NCI-H2227 treated with DMSO at 0.1 percent for 48 hours (cell line): ENCODE measurements at regions not wholly inside any gene's neighbourhood (a gene's known extent, or its start where the extent isn't known, plus 50 kb on each side); places are given as distances from the start of the nearest gene placed in this dataset.
"Not testable (repeated sequence)": the region's sequence is repeated elsewhere in the genome, so short reads cannot be mapped to it uniquely, and the experiment has no call there.

Experiments
- DNase-seq: peaks from one replicate; lab custom pipeline; 2025; lab: John Stamatoyannopoulos, UW

DNA sequence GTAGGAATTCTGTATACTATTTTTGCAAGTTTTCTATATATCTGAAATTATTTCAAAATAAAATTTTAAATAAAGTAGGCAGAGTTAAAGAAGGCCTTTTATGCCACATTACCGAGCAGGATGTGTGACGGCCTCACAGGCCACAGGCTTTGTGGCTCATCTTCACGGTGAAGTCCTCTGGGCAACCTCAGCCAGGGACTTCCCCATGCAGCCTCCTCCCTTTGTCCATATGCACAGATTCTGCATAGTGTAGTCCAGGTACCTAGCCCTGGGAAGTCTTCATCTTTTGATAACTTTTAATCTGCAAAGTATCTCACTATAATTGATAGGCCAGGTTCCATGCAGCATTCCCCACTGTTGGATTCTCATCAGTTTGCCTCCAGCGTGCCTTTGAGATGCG, 62.8 kb downstream of the ARHGAP11B start:
- not testable (repeated sequence) for DNase-seq

DNA sequence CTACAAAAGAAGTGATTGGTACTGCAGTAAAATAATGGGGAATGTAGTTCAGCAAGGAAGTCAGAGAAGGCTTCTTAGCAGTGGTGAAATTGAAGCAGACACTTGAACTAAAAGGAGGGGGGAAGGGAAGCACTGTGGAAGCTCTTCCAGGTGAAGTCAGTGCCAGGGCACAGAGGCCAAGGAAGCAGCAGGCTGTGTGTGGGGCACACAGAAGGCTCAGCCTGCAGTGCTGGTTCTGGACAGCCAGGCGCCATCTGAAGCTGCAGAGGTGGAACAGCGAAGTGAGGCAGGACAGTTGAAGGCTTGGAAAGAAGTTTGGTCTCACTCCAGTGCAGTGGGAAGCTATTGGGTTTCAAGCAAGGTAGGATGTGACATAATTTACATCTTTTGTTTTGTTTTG, 64.2 kb downstream of the ARHGAP11B start:
- DNase-seq: not testable (repeated sequence)

DNA sequence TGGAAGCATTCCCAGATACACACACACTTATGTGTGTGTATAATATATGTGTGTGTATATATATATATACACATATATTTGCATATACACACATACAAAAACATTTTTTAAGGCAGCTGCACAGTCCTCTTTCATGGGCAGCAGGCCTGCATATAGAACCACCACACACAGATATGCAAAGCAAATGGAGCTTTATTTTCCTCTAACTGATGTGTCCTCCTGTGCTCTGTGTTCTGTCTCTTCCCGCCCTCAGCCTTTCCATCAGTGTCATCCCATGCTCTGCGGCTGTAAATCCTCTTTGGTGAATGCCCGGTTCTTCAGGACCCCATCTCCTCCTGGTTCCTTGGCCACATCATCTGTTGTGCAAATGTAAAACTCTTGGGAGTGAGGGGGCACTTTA, 69.9 kb downstream of the ARHGAP11B start:
- not testable (repeated sequence) for DNase-seq

DNA sequence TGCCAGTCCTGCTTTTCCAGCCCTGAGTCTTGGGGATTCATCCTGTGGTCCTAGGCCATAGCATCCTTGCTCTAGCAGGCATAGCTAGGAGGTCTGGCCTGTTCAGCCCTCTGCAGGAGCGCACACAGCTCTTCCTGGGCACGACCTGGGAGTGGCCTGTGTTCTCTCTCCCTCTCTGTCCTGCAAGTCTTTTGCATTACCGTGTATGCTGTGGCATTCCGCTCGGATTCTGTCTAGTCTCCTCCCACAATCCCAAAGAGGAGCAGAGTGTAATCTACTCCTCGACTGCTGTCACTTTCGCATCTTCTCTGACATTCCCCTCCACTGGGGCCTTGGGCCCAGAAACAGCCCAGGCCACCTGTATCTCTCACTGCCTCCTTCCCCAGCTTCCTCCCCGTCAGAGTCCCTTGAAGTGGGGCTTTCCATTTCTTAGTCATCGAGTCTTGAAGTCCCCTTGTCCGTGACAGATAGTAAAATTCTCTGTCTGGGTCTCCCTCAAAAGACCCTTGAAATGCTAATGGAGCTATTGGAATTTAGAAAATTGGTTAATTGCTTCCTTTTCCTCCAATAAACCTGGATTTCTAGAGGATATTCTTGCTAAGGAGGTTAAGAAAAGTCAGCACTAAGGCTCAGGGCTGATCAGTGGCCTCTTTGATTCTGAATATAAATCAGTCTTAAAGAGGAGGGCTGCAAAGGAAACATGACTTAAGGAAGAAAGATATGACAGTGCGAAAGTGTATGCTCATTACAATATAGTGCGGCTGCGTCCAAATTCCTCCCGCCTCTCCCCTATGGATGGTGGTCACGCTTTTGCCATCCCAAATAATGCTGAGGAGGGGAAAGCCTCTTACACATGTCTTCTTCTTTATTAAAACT, 70.7 kb downstream of the ARHGAP11B start:
- not testable (repeated sequence) for DNase-seq

DNA sequence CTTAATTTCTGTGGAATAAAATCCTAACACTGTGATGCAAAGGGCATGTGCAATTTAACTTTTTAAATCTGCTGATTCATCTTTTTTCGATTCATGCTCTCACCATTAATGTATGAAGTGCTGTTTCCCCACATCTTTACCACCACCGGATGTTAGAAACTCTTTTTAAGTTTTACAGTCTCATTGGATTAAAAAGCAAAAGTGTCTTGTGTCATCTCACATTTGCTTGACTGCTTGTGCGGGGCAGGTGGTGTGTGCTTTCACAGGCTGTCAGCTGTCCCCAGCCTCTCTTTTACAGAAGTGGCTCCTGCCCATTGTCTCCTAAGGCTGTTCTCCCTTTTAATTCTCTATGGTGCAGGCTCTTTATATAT, 71.4 kb downstream of the ARHGAP11B start:
- not testable (repeated sequence) for DNase-seq

DNA sequence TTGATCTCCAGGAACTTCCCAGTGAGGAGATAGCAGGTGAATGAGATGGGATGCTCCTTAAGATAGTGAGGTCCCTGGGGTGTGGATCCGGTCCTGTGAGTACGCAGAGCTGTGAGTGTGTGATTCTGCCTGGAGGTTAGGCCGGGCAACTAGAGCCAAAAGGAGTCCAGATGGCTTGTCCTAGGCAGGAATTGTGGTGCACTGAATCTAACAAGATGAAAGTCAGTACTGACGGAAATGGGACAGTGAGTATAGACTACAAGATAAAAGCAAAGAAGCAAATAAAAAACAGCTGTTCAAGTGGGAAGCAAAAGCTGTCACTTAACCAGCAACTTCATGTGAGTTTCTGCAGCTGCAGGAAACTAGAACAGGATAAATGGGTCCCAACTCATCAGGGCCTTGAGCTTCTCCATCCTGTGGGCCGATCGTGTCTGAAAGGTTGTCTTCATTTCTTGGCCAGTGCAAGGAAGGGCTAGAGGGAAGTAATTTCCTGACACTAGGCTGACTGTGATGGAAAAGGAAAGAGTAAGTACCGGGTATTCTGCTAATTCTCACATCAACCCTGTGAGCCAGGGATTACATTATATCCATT, 74.2 kb downstream of the ARHGAP11B start:
- not testable (repeated sequence) for DNase-seq

DNA sequence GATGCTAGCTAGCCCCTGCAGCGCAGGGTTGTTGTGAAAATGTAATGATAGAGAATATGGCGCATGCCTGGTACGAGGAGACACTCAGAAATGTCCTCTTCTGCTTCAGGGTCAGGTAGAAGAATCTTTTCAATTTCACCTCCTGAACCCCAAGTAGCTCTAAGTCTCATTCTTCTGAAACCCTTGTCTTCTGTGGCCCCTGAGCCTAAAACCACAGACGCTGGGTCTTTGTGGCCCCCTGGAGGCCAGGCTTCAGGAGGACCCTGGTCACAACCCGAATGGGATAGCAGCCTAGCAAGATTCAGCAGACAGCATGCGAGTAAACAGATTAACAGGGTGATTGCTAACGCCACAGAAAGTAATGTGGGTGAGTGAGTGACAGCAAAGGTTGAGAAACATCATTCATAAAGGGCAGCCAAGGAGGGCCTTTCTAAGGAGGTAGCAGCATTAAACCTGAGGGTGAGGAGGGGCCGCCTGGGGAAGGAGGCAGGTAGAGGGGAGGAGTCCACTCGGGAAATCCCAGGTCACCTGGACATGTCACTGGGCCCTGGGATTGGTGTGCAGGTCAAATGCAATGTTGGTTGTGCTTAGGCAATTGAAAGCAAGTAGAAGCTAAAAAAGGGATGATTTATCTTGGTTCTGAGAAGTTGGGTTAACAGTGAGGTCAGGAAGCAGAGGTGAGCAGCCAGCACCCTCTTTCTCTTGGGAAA, 82.2 kb downstream of the ARHGAP11B start:
- not testable (repeated sequence) for DNase-seq

DNA sequence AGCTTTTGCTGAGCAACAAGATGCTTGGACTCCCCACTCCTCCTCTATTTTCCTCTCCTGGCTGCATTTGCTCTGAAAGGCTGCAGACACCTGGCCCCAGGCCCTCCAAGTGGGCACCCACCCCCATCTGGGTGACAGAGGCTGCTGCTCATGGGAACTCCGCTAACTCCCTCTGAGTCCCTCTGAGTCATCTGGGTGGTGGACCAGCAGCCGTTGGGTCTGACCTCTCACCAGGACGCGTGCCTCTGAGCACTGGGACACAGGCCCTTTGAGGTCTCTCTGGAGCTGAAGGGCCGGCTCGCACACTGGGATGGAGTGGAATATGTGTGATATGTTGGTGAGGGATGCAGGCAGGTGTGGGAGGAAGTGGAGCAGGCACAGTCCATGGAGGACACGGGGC, 82.9 kb downstream of the ARHGAP11B start:
- DNase-seq: not testable (repeated sequence)

DNA sequence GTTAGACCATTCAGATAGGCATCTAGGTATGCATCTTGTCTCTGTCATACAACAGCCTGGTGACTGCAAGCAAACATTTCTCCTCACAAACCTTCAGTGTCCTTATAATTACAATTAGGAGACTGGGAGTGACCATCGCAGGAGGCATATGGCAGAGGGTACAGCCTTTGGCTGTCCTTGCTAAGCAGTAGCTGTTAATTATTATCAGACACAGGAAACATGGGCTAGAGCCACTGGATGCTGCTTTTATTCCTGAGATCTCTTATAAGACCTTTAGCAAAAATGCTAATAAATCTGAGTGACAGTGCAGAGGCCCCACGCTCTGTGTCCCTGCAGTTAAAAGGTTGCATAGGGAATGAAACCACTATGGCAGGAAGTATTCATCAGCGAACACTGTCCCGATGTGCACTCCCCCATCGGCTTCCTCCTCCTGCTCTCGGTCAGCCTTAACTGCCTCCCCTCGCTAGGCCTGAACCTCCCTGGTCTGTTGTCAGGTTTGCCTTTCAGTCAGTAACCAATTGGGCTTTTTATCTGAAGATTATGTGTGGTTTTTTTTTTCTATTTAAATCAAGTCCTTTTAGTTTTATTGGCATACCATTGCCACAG, 92.2 kb downstream of the ARHGAP11B start:
- DNase-seq: not testable (repeated sequence)

DNA sequence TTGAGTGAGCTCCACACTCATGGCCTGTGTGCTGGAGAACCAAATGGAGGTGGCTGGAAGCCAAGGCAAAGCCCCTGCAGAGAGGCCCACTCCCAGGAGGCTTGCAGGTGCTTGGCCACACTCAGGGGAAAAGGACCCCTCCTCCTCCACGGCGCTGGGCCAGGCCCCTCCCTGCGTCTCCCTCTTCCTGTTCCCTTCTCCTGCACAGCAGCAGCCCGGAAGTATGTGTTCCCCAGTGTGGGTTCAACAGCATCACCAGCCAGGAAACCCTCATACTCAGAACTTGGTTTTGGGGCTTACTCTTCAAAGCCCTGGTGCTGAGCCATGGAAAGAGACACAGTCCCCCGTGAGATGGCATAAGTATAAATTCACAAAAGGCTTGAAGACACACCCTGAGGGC, 93.4 kb downstream of the ARHGAP11B start:
- not testable (repeated sequence) for DNase-seq

DNA sequence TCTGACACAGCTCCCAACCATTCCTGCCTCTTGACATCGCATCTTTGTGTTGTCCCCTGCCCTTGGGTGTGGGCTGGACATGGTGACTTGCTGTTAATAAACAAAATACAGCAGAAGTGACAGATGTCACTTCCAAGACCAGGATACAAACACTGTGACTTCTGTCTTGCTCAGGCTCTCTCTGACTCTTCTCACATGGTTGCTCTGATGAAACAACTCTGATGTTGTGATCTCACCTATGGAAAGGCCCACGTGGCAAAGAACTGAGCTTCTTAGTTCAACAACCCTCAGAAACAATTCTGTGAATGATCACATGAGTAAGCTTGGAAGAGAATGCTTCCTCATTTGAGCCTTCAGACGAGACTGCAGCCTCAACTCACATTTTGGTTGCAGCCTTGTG, 94.9 kb downstream of the ARHGAP11B start:
- not testable (repeated sequence) for DNase-seq

DNA sequence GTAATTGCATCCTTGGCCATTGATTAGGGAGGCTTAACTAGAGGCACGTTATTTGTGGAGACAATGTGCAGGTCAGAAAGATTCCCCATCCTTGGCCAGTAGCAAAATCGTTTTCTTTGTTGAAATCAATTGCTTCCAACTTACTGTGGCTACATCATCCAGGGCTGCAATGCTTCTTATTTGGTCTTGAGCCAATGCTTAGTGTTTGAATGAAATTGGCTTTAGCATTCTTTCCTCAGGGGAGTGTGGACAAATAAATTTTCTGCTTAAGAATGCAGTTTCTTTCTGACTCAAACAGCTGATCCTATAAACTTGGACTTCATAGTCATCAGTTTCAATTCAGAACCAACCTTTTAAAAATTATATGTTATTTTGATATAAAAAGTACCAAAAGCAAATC, 95.6 kb downstream of the ARHGAP11B start:
- not testable (repeated sequence) for DNase-seq

DNA sequence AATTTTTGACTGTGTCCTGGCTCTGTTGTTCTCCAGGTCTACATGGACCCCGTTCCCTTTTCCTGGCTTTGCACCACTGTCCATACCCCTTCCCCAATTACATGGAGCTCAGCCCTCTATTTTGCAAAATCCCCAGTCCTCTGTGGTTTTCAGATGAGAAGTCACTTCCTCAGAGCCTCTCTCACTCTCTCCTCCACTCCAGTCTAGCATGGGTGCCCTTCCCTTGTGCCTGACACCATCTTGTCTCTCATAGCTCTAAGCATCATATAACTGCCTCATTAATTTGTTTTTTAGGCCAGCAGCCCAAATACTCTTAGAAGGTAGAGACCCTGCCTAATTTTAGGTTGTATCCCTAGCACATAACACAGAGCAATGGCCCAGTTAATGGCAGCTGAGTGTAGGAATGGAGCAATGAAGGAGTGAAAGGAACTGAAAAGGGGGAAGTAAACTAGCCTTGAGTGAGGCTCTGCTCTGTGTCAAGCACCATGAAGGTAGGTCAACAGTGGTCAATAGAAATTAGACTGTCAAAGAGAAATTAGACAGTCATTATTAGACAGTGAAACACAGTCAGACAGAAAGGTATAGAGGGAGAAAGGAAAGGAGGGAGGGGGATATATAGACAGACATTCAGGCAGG, 97.7 kb downstream of the ARHGAP11B start:
- DNase-seq: not testable (repeated sequence)

DNA sequence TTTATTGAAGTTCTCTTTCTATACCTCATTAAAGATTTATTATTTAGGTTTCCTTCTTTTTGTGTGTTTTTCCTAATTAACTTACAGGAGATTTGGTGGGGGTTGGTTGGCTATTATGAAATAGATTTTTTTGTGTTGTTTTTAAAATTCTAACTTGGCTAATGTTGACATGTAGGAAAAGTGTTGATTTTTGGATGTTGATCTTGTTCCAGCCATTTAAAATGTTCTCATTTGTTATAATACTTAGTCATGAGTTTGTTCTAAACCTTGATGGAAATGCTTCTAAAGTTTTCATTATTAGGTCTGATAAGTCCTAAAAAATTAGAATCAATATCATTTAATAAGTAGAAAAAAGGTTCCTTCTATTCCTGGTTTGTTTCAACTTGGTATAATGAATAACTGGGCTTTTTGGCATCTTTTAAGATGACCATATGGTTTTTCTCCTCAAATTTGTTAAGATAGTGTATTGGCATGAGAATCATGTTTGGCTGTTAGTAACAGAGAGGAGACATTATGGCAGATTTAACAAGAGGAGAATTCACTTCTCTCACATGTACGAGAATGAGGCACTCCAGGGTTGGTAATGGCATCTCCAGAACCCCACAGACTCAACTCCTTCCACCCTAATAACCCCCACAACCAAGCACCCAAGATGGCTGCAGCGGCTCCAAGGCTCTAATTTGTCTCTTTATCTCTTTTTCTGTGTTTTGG, 104.1 kb downstream of the ARHGAP11B start:
- not testable (repeated sequence) for DNase-seq

DNA sequence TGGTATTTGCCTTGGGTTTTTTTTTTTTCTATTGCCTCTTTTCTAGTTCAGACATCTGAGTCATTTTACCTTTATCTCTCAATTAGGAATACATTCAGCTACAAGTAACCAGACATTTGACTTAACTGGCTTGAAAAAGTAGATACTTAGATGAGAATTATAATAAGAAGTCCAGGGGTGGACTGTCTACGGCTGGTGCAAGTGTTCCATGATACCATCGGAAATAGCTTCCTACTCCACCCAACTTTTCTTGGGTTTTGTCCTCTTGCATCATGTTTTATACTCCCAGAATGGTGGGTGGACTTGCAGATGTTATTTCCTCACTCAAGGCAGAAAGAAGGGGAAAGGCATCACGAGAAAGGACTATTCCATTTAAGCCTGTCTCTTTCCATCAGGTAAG, 104.7 kb downstream of the ARHGAP11B start:
- DNase-seq: not testable (repeated sequence)

DNA sequence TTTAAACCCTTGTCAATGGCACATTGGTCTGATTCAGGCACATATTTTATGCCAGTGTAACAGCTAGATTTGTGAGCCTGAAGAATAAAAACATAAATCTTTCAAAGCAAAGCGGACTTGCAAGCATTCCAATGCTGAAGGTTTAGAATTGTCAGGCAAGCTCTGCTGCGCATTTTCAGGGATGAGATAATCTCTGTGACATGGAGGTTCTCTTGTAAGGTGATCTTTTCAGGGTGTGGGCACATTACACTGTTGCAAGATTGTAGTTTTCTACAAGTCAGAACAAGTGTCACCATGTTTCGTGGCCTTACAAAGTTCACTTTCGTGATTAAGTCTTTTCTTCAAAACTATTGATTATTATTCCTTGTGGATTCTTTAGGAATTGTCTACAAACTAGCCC, 106.2 kb downstream of the ARHGAP11B start:
- not testable (repeated sequence) for DNase-seq

DNA sequence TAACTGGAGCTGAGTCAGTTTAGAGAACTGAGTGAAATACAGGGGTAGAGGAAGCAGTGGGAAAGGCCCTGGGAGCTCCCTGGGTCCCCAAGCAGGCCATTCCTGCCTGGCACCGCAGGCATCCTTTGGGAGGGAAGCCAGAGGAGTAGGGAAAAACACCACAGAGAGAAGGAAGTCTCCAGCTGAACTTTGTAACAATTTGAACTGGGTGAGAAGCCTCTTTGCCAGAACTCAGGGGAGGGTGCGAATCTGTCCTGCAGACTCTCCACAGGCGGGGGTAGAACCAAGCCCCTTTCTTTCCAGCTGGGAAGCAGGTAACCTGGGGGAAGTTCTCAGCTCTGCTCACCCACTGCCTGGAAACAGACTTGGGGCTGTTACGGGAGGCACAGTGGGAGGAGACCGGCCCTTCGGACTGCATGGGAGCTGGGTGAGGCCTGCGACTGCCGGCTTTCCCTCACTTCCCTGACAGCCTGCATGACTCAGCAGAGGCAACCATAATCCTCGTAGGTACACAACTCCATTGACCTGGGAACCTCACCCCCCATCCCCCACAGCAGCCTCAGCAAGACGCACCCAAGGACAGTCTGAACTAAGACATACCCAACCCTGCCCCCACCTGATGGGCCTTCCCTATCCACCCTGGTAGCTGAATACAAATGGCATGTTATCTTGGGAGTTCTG, 110.1 kb downstream of the ARHGAP11B start:
- not testable (repeated sequence) for DNase-seq

DNA sequence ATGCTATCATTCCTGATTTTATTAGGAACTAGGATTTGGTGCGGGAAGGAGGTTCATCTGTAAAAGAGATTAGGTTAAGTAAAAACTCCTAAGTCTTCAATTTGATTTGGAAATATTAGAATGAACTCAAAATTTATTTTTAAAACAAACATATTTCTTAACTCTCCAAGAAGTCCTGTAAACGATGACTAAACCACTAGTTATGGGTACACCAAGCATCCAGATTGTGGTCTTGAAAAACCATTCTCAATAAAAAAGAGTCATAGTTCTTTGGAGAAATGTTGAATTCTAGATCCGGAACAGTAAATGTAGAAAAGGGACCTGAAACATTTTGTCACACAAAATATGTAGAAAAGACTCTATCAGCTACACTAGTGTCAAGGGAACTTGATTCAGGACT, 116.9 kb downstream of the ARHGAP11B start:
- DNase-seq: not testable (repeated sequence)

DNA sequence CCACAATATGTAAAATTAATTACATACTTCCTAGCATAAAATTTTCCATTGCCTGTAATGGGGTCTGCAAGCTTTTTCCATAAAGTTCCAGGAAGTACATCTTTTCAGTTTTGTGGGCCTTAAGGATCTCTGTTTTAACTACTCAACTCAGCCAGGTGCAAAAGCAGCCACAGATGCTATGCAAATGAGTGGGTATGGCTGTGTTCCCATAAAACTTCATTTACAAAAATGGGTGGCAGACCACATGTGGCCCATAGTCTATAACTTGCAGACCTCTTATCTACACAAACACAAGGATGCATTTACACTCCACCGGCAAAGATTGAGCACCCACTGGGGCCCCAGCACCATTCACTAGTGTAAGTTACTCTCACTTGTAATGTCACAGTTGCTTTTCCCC, 123.1 kb downstream of the ARHGAP11B start:
- not testable (repeated sequence) for DNase-seq

DNA sequence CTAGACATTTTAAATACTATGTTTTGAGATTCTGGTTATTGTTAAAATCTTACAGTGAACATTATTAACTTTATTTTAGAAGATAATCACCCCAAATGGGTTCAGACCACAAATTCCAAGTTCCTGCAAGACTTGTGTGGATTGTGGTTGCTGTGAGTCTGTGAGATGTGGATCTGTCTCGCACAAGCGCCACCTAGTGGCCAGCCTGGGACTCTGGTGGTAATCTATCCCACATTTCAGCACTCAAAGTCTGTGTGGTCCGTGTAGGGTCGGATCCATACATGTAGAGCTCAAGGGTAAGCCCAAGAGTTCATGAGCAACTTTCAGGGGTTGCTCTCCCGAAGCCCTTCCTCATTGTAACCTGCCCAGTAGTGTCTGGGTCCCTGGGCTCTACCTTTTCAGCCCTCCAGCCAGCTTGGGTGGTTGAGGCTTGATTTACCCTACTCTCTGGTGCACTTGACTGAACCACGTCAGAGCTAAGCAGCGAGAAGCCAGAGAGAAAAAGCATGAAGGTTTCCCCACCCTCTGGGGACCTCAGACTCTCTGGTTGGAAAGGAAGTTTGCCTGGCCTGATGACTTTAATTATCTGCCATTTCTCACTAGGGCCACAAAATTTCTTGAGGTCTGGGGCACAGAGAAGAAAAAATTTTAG, 129.2 kb downstream of the ARHGAP11B start:
- not testable (repeated sequence) for DNase-seq
